H1 (cell line): ENCODE measurements at regions not wholly inside any gene's neighbourhood (a gene's known extent, or its start where the extent isn't known, plus 50 kb on each side); places are given as distances from the start of the nearest gene placed in this dataset.

Experiments used
- CTCF ChIA-PET: fragments of 300-600 bp; sonication (Branson Sonifier 250); formaldehyde crosslinking; loops from one replicate; lab custom pipeline; 2021; ENCODE audit not compliant: partially characterized antibody; lab: Charles Lee
- POLR2A ChIA-PET: fragments of 300-600 bp; sonication (Branson Sonifier 250); formaldehyde crosslinking; loops from one replicate; lab custom pipeline; 2021; ENCODE audit warnings: inconsistent platforms; ENCODE audit not compliant: partially characterized antibody; lab: Charles Lee
- DNase-seq, 2 experiments: peaks; one replicate each; pipeline versions ENCODE4 v3.0.0 to v3.0.0-alpha.2; 2010 to 2022; ENCODE audit warnings: low spot score in 2 of 2, low read depth in 1 of 2, mixed read lengths in 1 of 2
- FAIRE-seq: peaks from 2 replicates; lab custom pipeline; 2011; peaks lifted over from hg19 to GRCh38; lab: Jason Lieb, UNC
- H2AFZ ChIP-seq: 2 replicates; pipeline ENCODE4 v1.8.1; 2012; ENCODE audit warnings: low read length, inconsistent platforms
- H2AK5ac ChIP-seq: 2 replicates; pipeline ENCODE4 v1.6.1; 2013; ENCODE audit warnings: low read depth, low read length
- H2BK120ac ChIP-seq: replicated peaks from 2 replicates; pipeline ENCODE3; 2013; ENCODE audit warnings: low read depth, low read length, inconsistent platforms
- H2BK12ac ChIP-seq: 2 replicates; pipeline ENCODE4 v1.6.1; 2013; ENCODE audit warnings: low read depth, low read length
- H2BK15ac ChIP-seq: 2 replicates; pipeline ENCODE4 v1.6.1; 2013; ENCODE audit warnings: low read length
- H2BK20ac ChIP-seq: 2 replicates; pipeline ENCODE4 v1.6.1; 2013; ENCODE audit warnings: low read length
- H2BK5ac ChIP-seq: 2 replicates; pipeline ENCODE4 v1.6.1; 2013; ENCODE audit warnings: low read depth, low read length
- H3K14ac ChIP-seq: 2 replicates; pipeline ENCODE4 v1.6.1; 2013; ENCODE audit warnings: inconsistent platforms; ENCODE audit not compliant: insufficient read length
- H3K18ac ChIP-seq: 2 replicates; pipeline ENCODE4 v1.6.1; 2013; ENCODE audit warnings: low read length; ENCODE audit errors: extremely low read depth
- H3K23ac ChIP-seq: 2 replicates; pipeline ENCODE4 v1.6.1; 2013; ENCODE audit warnings: inconsistent platforms; ENCODE audit not compliant: insufficient read length
- H3K23me2 ChIP-seq: 2 replicates; pipeline ENCODE4 v1.6.1; 2013; ENCODE audit warnings: low read depth, low read length
- H3K27ac ChIP-seq: 2 replicates; pipeline ENCODE4 v1.6.1; 2011; ENCODE audit warnings: low read depth, low read length, inconsistent platforms
- H3K27me3 ChIP-seq, 4 experiments: replicated peaks in 1 of 4; 1 replicate in 1 of 4; 2 replicates in 3 of 4; pipeline versions ENCODE4 v1.6.1 to v1.8.1; 2011 to 2013; ENCODE audit warnings: low read length in 3 of 4, mild to moderate bottlenecking in 3 of 4, inconsistent platforms in 2 of 4, mixed read lengths in 2 of 4, moderate library complexity in 1 of 4; ENCODE audit not compliant: control insufficient read depth in 3 of 4, insufficient read depth in 3 of 4; ENCODE audit errors: extremely low read depth in 1 of 4
- H3K36me3 ChIP-seq, 4 experiments: 2 replicates each; pipeline versions ENCODE4 v1.6.1 to v1.8.1; 2011 to 2013; ENCODE audit warnings: mild to moderate bottlenecking in 4 of 4, low read length in 3 of 4, moderate library complexity in 2 of 4, control low read depth in 1 of 4, inconsistent platforms in 1 of 4; ENCODE audit not compliant: insufficient read depth in 4 of 4, control insufficient read depth in 2 of 4
- H3K4ac ChIP-seq: replicated peaks from 2 replicates; pipeline ENCODE3; 2013; ENCODE audit warnings: low read length, low read depth, mixed read lengths, inconsistent platforms; ENCODE audit not compliant: insufficient read length
- H3K4me1 ChIP-seq, 4 experiments: replicated peaks in 1 of 4; 1 replicate in 1 of 4; 2 replicates in 3 of 4; pipeline versions ENCODE4 v1.6.1 to v1.8.1; 2011 to 2013; ENCODE audit warnings: low read length in 3 of 4, inconsistent platforms in 2 of 4, mixed read lengths in 1 of 4; ENCODE audit not compliant: insufficient read depth in 4 of 4, control insufficient read depth in 3 of 4
- H3K4me2 ChIP-seq, 2 experiments: 2 replicates each; pipeline versions ENCODE4 v1.6.1 to v1.8.1; 2011 to 2013; ENCODE audit warnings: low read depth in 2 of 2, low read length in 2 of 2, control low read depth in 1 of 2, inconsistent platforms in 1 of 2, mild to moderate bottlenecking in 1 of 2; ENCODE audit not compliant: insufficient read depth in 1 of 2
- H3K4me3 ChIP-seq, 4 experiments: fragments of 200-600, 300-600 bp in 1 of 4; sonication (generic), shearing (Covaris generic), sonication (Bioruptor Twin) in 1 of 4; 2 replicates each; pipeline versions ENCODE4 v1.5.1 to v1.8.1; 2011 to 2016; ENCODE audit warnings: low read length in 4 of 4, low read depth in 3 of 4, control low read depth in 2 of 4, inconsistent platforms in 2 of 4, mild to moderate bottlenecking in 2 of 4, mixed read lengths in 1 of 4, moderate library complexity in 1 of 4; ENCODE audit not compliant: insufficient read depth in 2 of 4; ENCODE audit errors: extremely low read depth in 1 of 4
- H3K56ac ChIP-seq: replicated peaks from 2 replicates; pipeline ENCODE3; 2013; ENCODE audit warnings: low read depth, mild to moderate bottlenecking, mixed read lengths, low read length, inconsistent platforms; ENCODE audit not compliant: insufficient read length
- H3K79me1 ChIP-seq: 2 replicates; pipeline ENCODE4 v1.6.1; 2013; ENCODE audit warnings: low read depth, low read length, control low read depth
- H3K79me2 ChIP-seq, 2 experiments: 2 replicates each; pipeline versions ENCODE4 v1.6.1 to v1.8.1; 2012 to 2013; ENCODE audit warnings: low read length in 2 of 2, mild to moderate bottlenecking in 2 of 2, inconsistent platforms in 1 of 2; ENCODE audit not compliant: insufficient read depth in 2 of 2, control insufficient read depth in 1 of 2
- H3K9ac ChIP-seq, 4 experiments: replicated peaks in 1 of 4; 1 replicate in 1 of 4; 2 replicates in 3 of 4; pipeline versions ENCODE4 v1.6.1 to v1.8.1; 2011 to 2013; ENCODE audit warnings: low read depth in 3 of 4, low read length in 3 of 4, control low read depth in 2 of 4, mild to moderate bottlenecking in 2 of 4, moderate library complexity in 2 of 4, inconsistent platforms in 1 of 4; ENCODE audit errors: extremely low read depth in 1 of 4
- H3K9me3 ChIP-seq, 2 experiments: 2 replicates each; pipeline versions ENCODE4 v1.6.1 to v1.8.1; 2012 to 2013; ENCODE audit warnings: mild to moderate bottlenecking in 2 of 2, moderate library complexity in 2 of 2, control low read depth in 1 of 2, inconsistent platforms in 1 of 2, low read depth in 1 of 2, low read length in 1 of 2, mixed read lengths in 1 of 2; ENCODE audit not compliant: insufficient read depth in 2 of 2
- H4K20me1 ChIP-seq, 2 experiments: replicated peaks in 1 of 2; 2 replicates each; pipeline versions ENCODE3 to v1.8.1; 2011 to 2013; ENCODE audit warnings: inconsistent platforms in 2 of 2, low read length in 2 of 2, mild to moderate bottlenecking in 1 of 2; ENCODE audit not compliant: insufficient read depth in 2 of 2, control insufficient read depth in 1 of 2
- H4K5ac ChIP-seq: 2 replicates; pipeline ENCODE4 v1.6.1; 2013; ENCODE audit warnings: low read length, low read depth, mixed read lengths, inconsistent platforms; ENCODE audit not compliant: insufficient read length
- H4K8ac ChIP-seq: 2 replicates; pipeline ENCODE4 v1.8.0; 2013; ENCODE audit warnings: mild to moderate bottlenecking, moderate library complexity, low read length, inconsistent platforms; ENCODE audit not compliant: insufficient read depth; ENCODE audit errors: extremely low read depth
- H4K91ac ChIP-seq: replicated peaks from 2 replicates; pipeline ENCODE3; 2013; ENCODE audit warnings: low read length, mixed read lengths, inconsistent platforms; ENCODE audit not compliant: insufficient read length
- EGR1 ChIP-seq: IDR thresholded peaks from 2 replicates; pipeline ENCODE4 v1.6.1; 2011; ENCODE audit warnings: low read depth, low read length, borderline replicate concordance
- FOSL1 ChIP-seq: IDR thresholded peaks from 2 replicates; pipeline ENCODE4 v1.6.1; 2011; ENCODE audit warnings: mild to moderate bottlenecking, low read depth, low read length, moderate library complexity; ENCODE audit not compliant: insufficient read depth
- GABPA ChIP-seq: IDR thresholded peaks from 2 replicates; pipeline ENCODE4 v1.6.1; 2011; ENCODE audit warnings: mild to moderate bottlenecking, low read length, moderate library complexity, borderline replicate concordance; ENCODE audit not compliant: insufficient read depth
- MAFK ChIP-seq: IDR thresholded peaks from 2 replicates; pipeline ENCODE4 v1.6.1; 2012; ENCODE audit warnings: low read depth, mild to moderate bottlenecking, improper control_type of control experiment, low read length
- RFX5 ChIP-seq: IDR thresholded peaks from 2 replicates; pipeline ENCODE4 v1.6.1; 2011; ENCODE audit warnings: low read depth, low read length, improper control_type of control experiment, borderline replicate concordance
- SIRT6 ChIP-seq: IDR thresholded peaks from one replicate; pipeline ENCODE4 v1.7.1; 2012; ENCODE audit warnings: low read length, inconsistent platforms
- SP2 ChIP-seq: IDR thresholded peaks from 2 replicates; pipeline ENCODE4 v1.6.1; 2012; ENCODE audit warnings: mild to moderate bottlenecking, low read length, inconsistent platforms
- SP4 ChIP-seq: IDR thresholded peaks from 2 replicates; pipeline ENCODE4 v1.6.1; 2012; ENCODE audit warnings: low read length, inconsistent platforms
- WGBS, 2 experiments: shearing (Covaris generic) in 1 of 2; methylation state at CpG; one replicate each; pipeline versions ENCODE4 v1.1.6 to v1.1.7; 2013 to 2015; ENCODE audit warnings: low lambda C conversion rate in 2 of 2, mixed read lengths in 2 of 2, inconsistent platforms in 1 of 2, low coverage in 1 of 2, missing lambda C conversion rate in 1 of 2; ENCODE audit not compliant: insufficient replicate concordance in 2 of 2, insufficient coverage in 1 of 2, insufficient read length in 1 of 2; ENCODE audit errors: extremely low coverage in 1 of 2, missing lambda C conversion rate in 1 of 2; 5-methylcytosine and 5-hydroxymethylcytosine counted together
- TF ChIP-seq, protein P1 (sequence below), 3 experiments: IDR thresholded peaks; 1 replicate in 2 of 3; 2 replicates in 1 of 3; pipeline versions ENCODE4 v1.5.1 to v1.6.1; 2011; ENCODE audit warnings: low read length in 3 of 3, mild to moderate bottlenecking in 3 of 3, inconsistent platforms in 2 of 3, low read depth in 1 of 3, moderate library complexity in 1 of 3; ENCODE audit not compliant: insufficient read depth in 1 of 3; ENCODE audit errors: control extremely low read depth in 1 of 3
- TF ChIP-seq, protein P2 (sequence below): IDR thresholded peaks from 2 replicates; pipeline ENCODE4 v1.6.1; 2011; ENCODE audit warnings: low read length, improper control_type of control experiment
- TF ChIP-seq, protein P3 (sequence below): IDR thresholded peaks from 2 replicates; pipeline ENCODE4 v1.6.1; 2011; ENCODE audit warnings: low read depth, mild to moderate bottlenecking, low read length; ENCODE audit not compliant: insufficient read depth

DNA sequence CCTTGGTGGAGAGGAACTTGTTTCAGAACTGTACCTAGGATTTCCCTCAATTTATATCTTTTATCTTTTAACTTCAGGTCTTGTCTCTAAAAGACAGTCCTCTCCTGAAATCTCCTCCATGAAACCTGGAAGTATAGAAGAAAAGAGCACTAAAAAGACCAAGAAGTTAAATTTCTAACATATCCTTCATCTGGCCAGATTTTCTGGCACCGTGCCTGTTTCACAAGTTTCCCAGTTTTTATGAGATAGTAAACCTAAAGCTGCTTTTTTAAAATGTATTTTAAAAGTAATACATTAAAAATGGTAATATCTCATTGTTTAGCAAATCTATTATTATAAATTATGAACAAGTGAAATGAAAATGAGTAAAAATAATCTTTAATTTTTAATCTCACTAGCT lies 348.3 kb upstream of the RSPO3 start:
- no peaks in the 10 kb centered on the region for H3K9me3 ChIP-seq
- H3K14ac ChIP-seq: no peak overlapping the region
- CTCF ChIA-PET: interaction anchor here (1.1 kb wide), 1 partner anchor 34 kb away, joined by 3 read pairs; no protein-coding TSS in a partner anchor
- DNase-seq (no peak), FAIRE-seq (no peak)
- peaks cover 0 to 5% (median 4%) of the 10 kb centered on the region in 4 experiments; a peak in 4 of 7 replicates for H3K4me1 ChIP-seq
- H3K56ac ChIP-seq: no peak overlapping the region
- no peak overlapping the region for H3K27ac ChIP-seq
- no peak overlapping the region for H3K4ac ChIP-seq
- no peak overlapping the region for H2BK15ac ChIP-seq
- H3K23me2 ChIP-seq: no peaks in the 10 kb centered on the region
- no peaks in the 10 kb centered on the region for H4K20me1 ChIP-seq
- H2AK5ac ChIP-seq: no peak overlapping the region
- 96% methylated on average over 1 of the region's 1 CpG; no CpG with 5 or more reads in 1 of the 2 experiments for WGBS, 2 experiments
- POLR2A ChIA-PET: no interaction called here
- no peak overlapping the region for H2BK12ac ChIP-seq
- no peaks in the 10 kb centered on the region for H3K36me3 ChIP-seq
- no peak overlapping the region for H2BK20ac ChIP-seq
- H3K4me3 ChIP-seq: no peak overlapping the region
- H3K9ac ChIP-seq: no peak overlapping the region
- H3K79me1 ChIP-seq: no peaks in the 10 kb centered on the region
- H4K5ac ChIP-seq: no peak overlapping the region
- H3K27me3 ChIP-seq: no peaks in the 10 kb centered on the region
- H2AFZ ChIP-seq: no peak overlapping the region
- no peak overlapping the region for H4K91ac ChIP-seq
- no peak overlapping the region for H3K4me2 ChIP-seq
- H3K79me2 ChIP-seq: no peaks in the 10 kb centered on the region
- H2BK120ac ChIP-seq: no peak overlapping the region
- H2BK5ac ChIP-seq: no peak overlapping the region
- no peak overlapping the region for H4K8ac ChIP-seq
- H3K18ac ChIP-seq: no peak overlapping the region
- H3K23ac ChIP-seq: no peak overlapping the region
- TF ChIP-seq, protein P1, sequence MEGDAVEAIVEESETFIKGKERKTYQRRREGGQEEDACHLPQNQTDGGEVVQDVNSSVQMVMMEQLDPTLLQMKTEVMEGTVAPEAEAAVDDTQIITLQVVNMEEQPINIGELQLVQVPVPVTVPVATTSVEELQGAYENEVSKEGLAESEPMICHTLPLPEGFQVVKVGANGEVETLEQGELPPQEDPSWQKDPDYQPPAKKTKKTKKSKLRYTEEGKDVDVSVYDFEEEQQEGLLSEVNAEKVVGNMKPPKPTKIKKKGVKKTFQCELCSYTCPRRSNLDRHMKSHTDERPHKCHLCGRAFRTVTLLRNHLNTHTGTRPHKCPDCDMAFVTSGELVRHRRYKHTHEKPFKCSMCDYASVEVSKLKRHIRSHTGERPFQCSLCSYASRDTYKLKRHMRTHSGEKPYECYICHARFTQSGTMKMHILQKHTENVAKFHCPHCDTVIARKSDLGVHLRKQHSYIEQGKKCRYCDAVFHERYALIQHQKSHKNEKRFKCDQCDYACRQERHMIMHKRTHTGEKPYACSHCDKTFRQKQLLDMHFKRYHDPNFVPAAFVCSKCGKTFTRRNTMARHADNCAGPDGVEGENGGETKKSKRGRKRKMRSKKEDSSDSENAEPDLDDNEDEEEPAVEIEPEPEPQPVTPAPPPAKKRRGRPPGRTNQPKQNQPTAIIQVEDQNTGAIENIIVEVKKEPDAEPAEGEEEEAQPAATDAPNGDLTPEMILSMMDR (IDR thresholded peaks at IDR 0.05; ENCODE audit: control extremely low read depth in 1 of 3, insufficient read depth in 1 of 3, low read depth in 1 of 3, low read length in 3 of 3): no peak
- TF ChIP-seq, protein P2, sequence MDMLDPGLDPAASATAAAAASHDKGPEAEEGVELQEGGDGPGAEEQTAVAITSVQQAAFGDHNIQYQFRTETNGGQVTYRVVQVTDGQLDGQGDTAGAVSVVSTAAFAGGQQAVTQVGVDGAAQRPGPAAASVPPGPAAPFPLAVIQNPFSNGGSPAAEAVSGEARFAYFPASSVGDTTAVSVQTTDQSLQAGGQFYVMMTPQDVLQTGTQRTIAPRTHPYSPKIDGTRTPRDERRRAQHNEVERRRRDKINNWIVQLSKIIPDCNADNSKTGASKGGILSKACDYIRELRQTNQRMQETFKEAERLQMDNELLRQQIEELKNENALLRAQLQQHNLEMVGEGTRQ: no peak
- TF ChIP-seq MAFK: no peak
- TF ChIP-seq FOSL1: no peak
- no peak for TF ChIP-seq SP2
- TF ChIP-seq RFX5: no peak
- TF ChIP-seq EGR1: no peak
- TF ChIP-seq, protein P3, sequence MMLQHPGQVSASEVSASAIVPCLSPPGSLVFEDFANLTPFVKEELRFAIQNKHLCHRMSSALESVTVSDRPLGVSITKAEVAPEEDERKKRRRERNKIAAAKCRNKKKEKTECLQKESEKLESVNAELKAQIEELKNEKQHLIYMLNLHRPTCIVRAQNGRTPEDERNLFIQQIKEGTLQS: no peak
- TF ChIP-seq SP4: no peak
- no peak for TF ChIP-seq GABPA
- TF ChIP-seq SIRT6: no peak
